ENCODE measurements at regions not wholly inside any gene's neighbourhood (a gene's known extent, or its start where the extent isn't known, plus 50 kb on each side); places are given as distances from the start of the nearest gene placed in this dataset.

- no peak overlapping the region for H3K4me3 ChIP-seq (replicated peaks; ENCODE audit: low read depth, low read length)
- DNase-seq (ENCODE audit: extremely low read depth, insufficient read length): no peak
- no peaks in the 10 kb centered on the region; the same call in 1 of the 2 replicates for H3K27me3 ChIP-seq (replicated peaks; ENCODE audit: control insufficient read depth, insufficient read depth, low read length)
- no peaks in the 10 kb centered on the region for H3K36me3 ChIP-seq (ENCODE audit: control insufficient read depth, insufficient read depth, low read length)
- TF ChIP-seq CTCF (IDR thresholded peaks at IDR 0.05; ENCODE audit: insufficient read depth, low read length, poor library complexity, severe bottlenecking): no peak
These were observed 250.7 kb downstream of the BTG1 start for GRCh38 chr12:91894911-91895310.

GRCh38 chr12:91893476-91893875, 252.2 kb downstream of the BTG1 start:
- no peak for TF ChIP-seq CTCF (IDR thresholded peaks at IDR 0.05; ENCODE audit: insufficient read depth, low read length, poor library complexity, severe bottlenecking)
- no peaks in the 10 kb centered on the region; the same call in 1 of the 2 replicates for H3K27me3 ChIP-seq (replicated peaks; ENCODE audit: control insufficient read depth, insufficient read depth, low read length)
- no peak for DNase-seq (ENCODE audit: extremely low read depth, insufficient read length)
- no peaks in the 10 kb centered on the region for H3K36me3 ChIP-seq (ENCODE audit: control insufficient read depth, insufficient read depth, low read length)
- H3K4me3 ChIP-seq (replicated peaks; ENCODE audit: low read depth, low read length): no peak overlapping the region

- Histone ChIP-seq H3K27me3 (replicated peaks; ENCODE audit: control insufficient read depth, insufficient read depth, low read length) (no peaks in the 10 kb centered on the region; the same call in 1 of the 2 replicates), H3K4me3 (replicated peaks; ENCODE audit: low read depth, low read length) (no peak overlapping the region), H3K36me3 (ENCODE audit: control insufficient read depth, insufficient read depth, low read length) (no peaks in the 10 kb centered on the region)
- TF ChIP-seq CTCF (IDR thresholded peaks at IDR 0.05; ENCODE audit: insufficient read depth, low read length, poor library complexity, severe bottlenecking): no peak
- DNase-seq (ENCODE audit: extremely low read depth, insufficient read length): no peak
These were observed 253.4 kb downstream of the BTG1 start for GRCh38 chr12:91892081-91892855.

GRCh38 chr12:91890742-91891141, 254.9 kb downstream of the BTG1 start:
- Histone ChIP-seq H3K27me3 (replicated peaks; ENCODE audit: control insufficient read depth, insufficient read depth, low read length) (no peaks in the 10 kb centered on the region), H3K36me3 (ENCODE audit: control insufficient read depth, insufficient read depth, low read length) (no peaks in the 10 kb centered on the region), H3K4me3 (replicated peaks; ENCODE audit: low read depth, low read length) (no peak overlapping the region)
- DNase-seq (ENCODE audit: extremely low read depth, insufficient read length): no peak
- no peak for TF ChIP-seq CTCF (IDR thresholded peaks at IDR 0.05; ENCODE audit: insufficient read depth, low read length, poor library complexity, severe bottlenecking)

GRCh38 chr12:91889910-91890309, 255.7 kb downstream of the BTG1 start:
- no peak for TF ChIP-seq CTCF (IDR thresholded peaks at IDR 0.05; ENCODE audit: insufficient read depth, low read length, poor library complexity, severe bottlenecking)
- no peak for DNase-seq (ENCODE audit: extremely low read depth, insufficient read length)
- Histone ChIP-seq H3K27me3 (replicated peaks; ENCODE audit: control insufficient read depth, insufficient read depth, low read length) (no peaks in the 10 kb centered on the region), H3K4me3 (replicated peaks; ENCODE audit: low read depth, low read length) (no peak overlapping the region), H3K36me3 (ENCODE audit: control insufficient read depth, insufficient read depth, low read length) (no peaks in the 10 kb centered on the region)

Data from GM06990 (cell line).